Effector memory CD4-positive, alpha-beta T cell (primary cell): ENCODE measurements at regions not wholly inside any gene's neighbourhood (a gene's known extent, or its start where the extent isn't known, plus 50 kb on each side); places are given as distances from the start of the nearest gene placed in this dataset.
"Not testable (repeated sequence)": the region's sequence is repeated elsewhere in the genome, so short reads cannot be mapped to it uniquely, and the experiment has no call there.

Experiments
- DNase-seq, 3 donors: peaks; one replicate each; pipeline ENCODE4 v3.0.0-alpha.2; 2020
- H3K27ac ChIP-seq: 2 replicates; pipeline ENCODE4 v1.7.0; 2013; ENCODE audit warnings: mild to moderate bottlenecking, low read length, moderate library complexity; ENCODE audit not compliant: insufficient read depth, poor library complexity, severe bottlenecking
- H3K27me3 ChIP-seq: replicated peaks from 2 replicates; pipeline ENCODE4 v1.7.0; 2013; ENCODE audit warnings: mild to moderate bottlenecking, low read length; ENCODE audit not compliant: insufficient read depth, control insufficient read depth, poor library complexity, severe bottlenecking
- H3K36me3 ChIP-seq: 2 replicates; pipeline ENCODE4 v1.7.0; 2013; ENCODE audit warnings: mild to moderate bottlenecking, low read length, moderate library complexity; ENCODE audit not compliant: control insufficient read depth, insufficient read depth
- H3K4me1 ChIP-seq: 2 replicates; pipeline ENCODE4 v1.7.0; 2013; ENCODE audit warnings: low read length, mild to moderate bottlenecking; ENCODE audit not compliant: control insufficient read depth, insufficient read depth, poor library complexity, severe bottlenecking
- H3K4me3 ChIP-seq: 2 replicates; pipeline ENCODE4 v1.7.0; 2013; ENCODE audit warnings: low read length, low read depth, mild to moderate bottlenecking; ENCODE audit not compliant: insufficient read depth, poor library complexity, severe bottlenecking
- H3K9me3 ChIP-seq: 2 replicates; pipeline ENCODE4 v1.7.0; 2013; ENCODE audit warnings: mild to moderate bottlenecking, low read length, moderate library complexity; ENCODE audit not compliant: control insufficient read depth

- Histone ChIP-seq H3K27me3 (no peaks in the 10 kb centered on the region), H3K27ac (no peak overlapping the region), H3K36me3 (no peaks in the 10 kb centered on the region), H3K4me3 (no peak overlapping the region), H3K4me1 (no peaks in the 10 kb centered on the region), H3K9me3 (no peaks in the 10 kb centered on the region)
- DNase-seq, result no peak
These were observed 334.5 kb upstream of the CYRIA start for GRCh38 chr2:17000184-17000482.

- Histone ChIP-seq H3K4me1 (no peaks in the 10 kb centered on the region), H3K9me3 (no peaks in the 10 kb centered on the region), H3K36me3 (no peaks in the 10 kb centered on the region), H3K27ac (no peak overlapping the region), H3K27me3 (no peaks in the 10 kb centered on the region), H3K4me3 (no peak overlapping the region)
- DNase-seq, result no peak
These were observed 333.9 kb upstream of the CYRIA start for GRCh38 chr2:16999347-17000183.

- H3K36me3 ChIP-seq, result no peaks in the 10 kb centered on the region
- no peak for DNase-seq
These were observed 312.7 kb upstream of the CYRIA start for GRCh38 chr2:16978301-16978700.

GRCh38 chr2:16974688-16975087, 309.1 kb upstream of the CYRIA start:
- DNase-seq, result no peak
- no peaks in the 10 kb centered on the region for H3K36me3 ChIP-seq
- no peaks in the 10 kb centered on the region for H3K27me3 ChIP-seq
- H3K4me1 ChIP-seq, result no peaks in the 10 kb centered on the region
- no peak overlapping the region for H3K4me3 ChIP-seq
- no peak overlapping the region for H3K27ac ChIP-seq
- H3K9me3 ChIP-seq, result no peaks in the 10 kb centered on the region

More at GRCh38 chr2:16978301-16978700, 312.7 kb upstream of the CYRIA start:
- Histone ChIP-seq H3K27me3 (no peaks in the 10 kb centered on the region), H3K9me3 (no peaks in the 10 kb centered on the region), H3K4me1 (no peaks in the 10 kb centered on the region), H3K4me3 (no peak overlapping the region), H3K27ac (no peak overlapping the region)

GRCh38 chr2:16973586-16974286, 308.1 kb upstream of the CYRIA start:
- Histone ChIP-seq H3K36me3 (no peaks in the 10 kb centered on the region), H3K4me3 (no peak overlapping the region), H3K4me1 (no peaks in the 10 kb centered on the region), H3K27me3 (no peaks in the 10 kb centered on the region), H3K27ac (no peak overlapping the region), H3K9me3 (no peaks in the 10 kb centered on the region)
- DNase-seq, result no peak

GRCh38 chr2:16972276-16972675, 306.6 kb upstream of the CYRIA start:
- DNase-seq, result no peak
- H3K4me3 ChIP-seq, result no peak overlapping the region
- H3K27me3 ChIP-seq, result no peaks in the 10 kb centered on the region
- no peaks in the 10 kb centered on the region for H3K4me1 ChIP-seq
- no peak overlapping the region for H3K27ac ChIP-seq
- no peaks in the 10 kb centered on the region for H3K36me3 ChIP-seq
- no peaks in the 10 kb centered on the region for H3K9me3 ChIP-seq

- Histone ChIP-seq H3K36me3 (no peaks in the 10 kb centered on the region), H3K9me3 (no peaks in the 10 kb centered on the region), H3K4me1 (no peaks in the 10 kb centered on the region), H3K4me3 (no peak overlapping the region), H3K27ac (no peak overlapping the region), H3K27me3 (no peaks in the 10 kb centered on the region)
- DNase-seq, result no peak
These were observed 306.1 kb upstream of the CYRIA start for GRCh38 chr2:16971722-16972234.

GRCh38 chr2:16970948-16971347, 305.3 kb upstream of the CYRIA start:
- not testable (repeated sequence) for H3K36me3 ChIP-seq, H3K4me3 ChIP-seq, H3K27me3 ChIP-seq, H3K27ac ChIP-seq, DNase-seq, H3K4me1 ChIP-seq, H3K9me3 ChIP-seq

- DNase-seq, result no peak
These were observed 296.9 kb upstream of the CYRIA start for GRCh38 chr2:16962505-16962904.

GRCh38 chr2:16960579-16960978, 294.9 kb upstream of the CYRIA start:
- Histone ChIP-seq H3K27me3 (no peaks in the 10 kb centered on the region), H3K27ac (no peak overlapping the region), H3K36me3 (no peaks in the 10 kb centered on the region), H3K9me3 (no peaks in the 10 kb centered on the region), H3K4me3 (no peak overlapping the region), H3K4me1 (no peaks in the 10 kb centered on the region)
- no peak for DNase-seq

More at GRCh38 chr2:16962505-16962904, 296.9 kb upstream of the CYRIA start:
- Histone ChIP-seq H3K4me1 (no peaks in the 10 kb centered on the region), H3K9me3 (no peaks in the 10 kb centered on the region), H3K4me3 (no peak overlapping the region), H3K36me3 (no peaks in the 10 kb centered on the region), H3K27ac (no peak overlapping the region), H3K27me3 (no peaks in the 10 kb centered on the region)
